ENCODE measurements at regions not wholly inside any gene's neighbourhood (a gene's known extent, or its start where the extent isn't known, plus 50 kb on each side); places are given as distances from the start of the nearest gene placed in this dataset.

DNA sequence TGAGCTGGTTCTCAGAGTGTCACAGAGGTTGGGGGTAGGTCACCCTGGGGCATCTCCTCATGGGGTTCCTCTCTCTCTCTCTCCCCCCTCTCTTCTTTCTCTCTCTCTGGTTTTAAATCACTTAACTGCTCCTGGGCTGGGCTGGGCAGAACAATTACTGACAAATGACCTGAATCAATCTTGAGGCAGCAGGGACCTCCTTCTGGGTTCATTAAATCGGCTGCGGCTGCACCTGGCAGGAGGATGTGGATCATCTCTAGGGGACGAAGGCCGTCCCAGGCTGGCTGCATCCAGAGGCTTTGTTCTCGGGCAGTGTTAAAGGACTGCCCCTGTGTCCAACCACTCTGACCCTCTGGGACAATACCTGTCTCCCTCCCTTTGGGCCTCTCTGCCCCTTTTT lies 143.1 kb downstream of the TLE3 start:
- CTCF ChIA-PET = no interaction called here
- Mint-ChIP-seq H3K9me3 (no peaks in the 10 kb centered on the region), H3K36me3 (no peaks in the 10 kb centered on the region), H3K27me3 (peaks cover 22% of the 10 kb centered on the region), H3K4me1 (no peaks in the 10 kb centered on the region), H3K27ac (no peak overlapping the region), H3K4me3 (no peak overlapping the region)
- no peak for DNase-seq

DNA sequence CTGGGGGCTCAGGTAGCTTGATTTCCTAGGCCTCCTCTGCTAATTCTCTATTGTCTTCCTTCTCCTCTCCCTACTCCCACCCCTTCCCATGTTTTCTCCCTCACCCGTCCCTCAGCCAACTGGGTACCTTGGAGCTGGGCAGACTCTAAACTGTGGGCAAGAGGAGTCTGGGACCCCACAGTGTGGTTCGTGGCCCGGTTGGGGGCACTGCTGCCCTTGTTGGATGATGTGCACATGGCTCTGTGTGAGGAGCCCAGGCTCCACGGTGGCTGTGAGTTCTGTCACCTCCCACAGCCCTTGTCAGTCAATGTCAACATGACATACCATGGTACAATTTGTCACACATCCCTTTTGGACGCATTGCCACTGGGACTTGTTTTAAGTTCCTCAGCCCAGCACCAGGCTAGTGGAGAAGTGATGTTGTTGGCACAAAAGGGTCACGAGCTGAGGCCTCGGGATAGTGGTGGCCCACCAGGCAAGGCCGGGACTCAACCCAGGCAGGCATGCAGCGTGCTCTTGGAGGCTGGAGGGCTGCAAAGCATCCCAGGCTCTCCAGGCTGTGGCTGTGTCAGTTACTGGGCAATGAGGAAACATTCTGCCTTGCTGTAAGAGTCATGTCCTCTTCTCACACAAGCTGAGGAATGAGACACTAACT lies 142.3 kb downstream of the TLE3 start:
- H3K27me3 Mint-ChIP-seq = peaks cover 22% of the 10 kb centered on the region
- H3K4me1 Mint-ChIP-seq = no peaks in the 10 kb centered on the region
- H3K27ac Mint-ChIP-seq = no peak overlapping the region
- DNase-seq = no peak
- no peaks in the 10 kb centered on the region for H3K36me3 Mint-ChIP-seq
- no peaks in the 10 kb centered on the region for H3K9me3 Mint-ChIP-seq
- H3K4me3 Mint-ChIP-seq = no peak overlapping the region
- CTCF ChIA-PET = no interaction called here

DNA sequence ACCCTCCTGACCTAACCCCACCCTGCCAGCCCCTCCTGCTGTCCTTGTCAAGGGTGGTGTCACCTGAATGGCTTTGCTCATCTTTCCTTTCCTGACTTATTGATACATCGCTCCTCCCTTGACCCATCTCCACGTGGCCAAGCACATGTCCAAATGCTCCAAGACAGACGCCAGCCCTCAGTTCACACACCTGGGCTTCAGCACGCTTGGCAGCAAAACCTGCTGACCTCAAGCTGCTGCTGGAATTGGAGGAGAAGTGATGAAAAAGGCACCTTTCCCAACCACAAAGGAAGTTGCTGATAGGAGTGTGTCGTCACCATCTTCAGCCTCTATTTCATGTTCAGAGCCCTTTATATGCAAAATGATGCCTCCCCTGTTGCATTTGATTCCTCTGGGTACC lies 141.3 kb downstream of the TLE3 start:
- Mint-ChIP-seq H3K9me3 (no peaks in the 10 kb centered on the region), H3K4me1 (no peaks in the 10 kb centered on the region), H3K36me3 (no peaks in the 10 kb centered on the region), H3K4me3 (no peak overlapping the region), H3K27ac (no peak overlapping the region), H3K27me3 (peaks cover 22% of the 10 kb centered on the region)
- CTCF ChIA-PET = no interaction called here
- DNase-seq = no peak

DNA sequence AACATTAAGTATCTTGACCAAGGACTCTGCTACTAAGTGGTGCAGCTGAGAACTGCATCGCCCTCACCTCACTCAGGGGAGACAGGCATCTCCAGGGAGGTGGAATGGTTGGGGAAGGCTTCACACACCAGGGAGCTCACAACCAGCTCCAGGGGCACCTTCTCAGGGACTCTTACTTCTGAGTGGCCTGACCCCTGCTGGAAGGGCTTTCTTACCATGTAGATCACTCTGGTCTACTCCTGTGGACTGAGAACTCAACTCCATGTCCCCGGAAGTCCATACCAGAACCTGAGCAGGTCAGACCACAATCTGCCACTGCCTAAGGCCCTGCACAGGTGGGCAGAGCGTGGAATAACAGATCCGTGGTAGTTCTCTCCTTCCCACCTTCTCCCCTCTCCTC lies 140.5 kb downstream of the TLE3 start:
- H3K4me1 Mint-ChIP-seq = no peaks in the 10 kb centered on the region
- DNase-seq = no peak

DNA sequence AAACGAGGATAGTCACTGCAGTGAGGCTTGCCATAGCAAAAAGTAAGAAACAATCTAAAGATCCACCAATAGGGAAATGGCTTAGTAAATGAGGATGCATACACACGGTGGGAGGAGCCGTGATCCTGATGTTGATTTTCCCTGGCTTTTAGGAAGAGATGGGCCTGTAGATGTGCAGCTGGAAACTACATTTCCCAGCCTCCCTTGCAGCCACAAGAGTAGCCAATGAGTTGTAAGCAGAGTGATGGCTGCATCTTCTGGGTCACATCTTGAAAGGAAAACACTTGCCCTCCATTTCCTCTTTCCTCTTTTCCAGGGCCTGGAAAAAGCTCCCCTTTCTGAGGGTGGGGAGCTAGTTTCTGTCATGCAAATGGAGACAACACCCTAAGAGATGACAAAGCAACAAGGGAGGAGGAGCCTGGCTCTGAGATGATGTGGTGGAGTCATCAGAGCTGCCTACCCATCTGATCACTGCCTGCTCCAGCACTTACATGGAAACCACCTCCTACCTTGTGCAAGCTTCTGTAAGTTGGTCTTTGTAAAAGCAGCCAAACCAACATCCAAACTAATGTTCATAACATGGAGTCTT lies 139.1 kb downstream of the TLE3 start:
- Mint-ChIP-seq H3K9me3 (no peaks in the 10 kb centered on the region), H3K36me3 (no peaks in the 10 kb centered on the region)
- CTCF ChIA-PET = interaction anchor here (0.6 to 0.7 kb wide), 2 partner anchors 14 to 251 kb away, joined by 3 read pairs; no protein-coding TSS in a partner anchor

More for the DNA sequence above, 140.5 kb downstream of the TLE3 start:
- no peak overlapping the region for H3K27ac Mint-ChIP-seq
- H3K36me3 Mint-ChIP-seq = no peaks in the 10 kb centered on the region
- CTCF ChIA-PET = no interaction called here
- H3K27me3 Mint-ChIP-seq = peaks cover 24% of the 10 kb centered on the region
- no peak overlapping the region for H3K4me3 Mint-ChIP-seq
- H3K9me3 Mint-ChIP-seq = no peaks in the 10 kb centered on the region

DNA sequence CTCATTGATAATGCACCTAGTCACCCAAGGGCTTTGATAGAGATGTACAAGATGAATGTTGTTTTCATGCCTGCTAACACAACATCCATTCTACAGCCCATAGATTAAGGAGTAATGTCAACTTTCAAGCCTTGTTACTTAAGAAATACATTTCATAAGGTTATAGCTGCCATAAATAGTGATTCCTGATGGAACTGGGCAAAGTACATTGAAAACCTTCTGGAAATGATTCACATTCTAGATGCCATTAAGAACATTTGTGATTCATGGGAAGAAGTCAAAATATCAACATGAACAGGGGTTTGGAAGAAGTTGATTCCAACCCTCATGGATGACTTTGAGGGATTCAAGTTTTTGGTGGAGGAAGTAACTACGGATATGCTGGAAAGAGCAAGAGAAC lies 135.2 kb downstream of the TLE3 start:
- no peaks in the 10 kb centered on the region for H3K9me3 Mint-ChIP-seq
- no peak overlapping the region for H3K27ac Mint-ChIP-seq

More for the DNA sequence above, 139.1 kb downstream of the TLE3 start:
- no peak for DNase-seq
- H3K4me1 Mint-ChIP-seq = no peaks in the 10 kb centered on the region
- H3K27ac Mint-ChIP-seq = no peak overlapping the region
- H3K4me3 Mint-ChIP-seq = no peak overlapping the region
- H3K27me3 Mint-ChIP-seq = peaks cover 32% of the 10 kb centered on the region

DNA sequence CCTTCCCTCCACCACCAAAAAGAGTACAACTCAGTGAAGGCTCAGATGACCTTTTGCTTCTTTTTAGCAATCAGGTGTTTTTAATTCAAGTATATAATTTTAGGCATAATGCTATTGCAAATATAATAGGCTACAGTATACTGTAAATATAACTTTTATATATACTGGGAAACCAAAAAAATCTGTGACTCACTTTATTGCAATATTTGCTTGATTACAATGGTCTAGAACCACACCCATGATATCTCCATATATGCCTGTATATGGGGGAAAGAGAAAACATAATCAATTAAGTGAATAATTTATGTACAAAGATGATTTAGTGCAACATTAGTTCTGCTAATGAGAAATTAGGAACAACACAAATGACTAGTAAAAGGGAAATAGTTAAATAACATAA lies 134.3 kb downstream of the TLE3 start:
- Mint-ChIP-seq H3K36me3 (no peaks in the 10 kb centered on the region), H3K4me3 (no peak overlapping the region), H3K27me3 (peaks cover 31% of the 10 kb centered on the region), H3K9me3 (no peaks in the 10 kb centered on the region), H3K4me1 (no peaks in the 10 kb centered on the region), H3K27ac (no peak overlapping the region)
- no peak for DNase-seq
- CTCF ChIA-PET = no interaction called here

More for the DNA sequence above, 135.2 kb downstream of the TLE3 start:
- Mint-ChIP-seq H3K36me3 (no peaks in the 10 kb centered on the region), H3K27me3 (peaks cover 22% of the 10 kb centered on the region), H3K4me1 (no peaks in the 10 kb centered on the region), H3K4me3 (no peak overlapping the region)
- no peak for DNase-seq
- CTCF ChIA-PET = no interaction called here

DNA sequence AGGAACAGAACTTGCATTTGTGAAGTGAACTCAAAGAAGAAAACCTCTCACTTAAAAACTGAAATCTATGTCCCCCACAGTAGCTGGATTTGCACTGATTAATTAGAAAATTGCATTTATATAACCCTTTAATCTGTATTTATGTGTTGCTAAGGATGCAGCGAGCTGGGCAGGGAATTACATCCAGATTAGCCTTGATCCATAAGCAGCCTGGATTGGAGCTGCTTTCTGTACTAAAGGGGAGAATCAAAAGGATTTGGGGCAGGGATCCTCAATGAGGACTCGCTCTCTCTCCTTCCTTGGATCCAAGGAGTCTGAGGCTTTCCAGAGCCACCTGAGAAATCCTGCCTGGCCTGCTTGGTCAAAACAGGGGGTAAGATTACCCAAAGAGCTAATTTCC lies 125.9 kb downstream of the TLE3 start:
- H3K27ac Mint-ChIP-seq = no peak overlapping the region
- CTCF ChIA-PET = no interaction called here
- H3K36me3 Mint-ChIP-seq = no peaks in the 10 kb centered on the region
- no peak for DNase-seq
- H3K4me3 Mint-ChIP-seq = no peak overlapping the region
- no peaks in the 10 kb centered on the region for H3K9me3 Mint-ChIP-seq
- H3K4me1 Mint-ChIP-seq = no peaks in the 10 kb centered on the region
- H3K27me3 Mint-ChIP-seq = peaks cover 55% of the 10 kb centered on the region

DNA sequence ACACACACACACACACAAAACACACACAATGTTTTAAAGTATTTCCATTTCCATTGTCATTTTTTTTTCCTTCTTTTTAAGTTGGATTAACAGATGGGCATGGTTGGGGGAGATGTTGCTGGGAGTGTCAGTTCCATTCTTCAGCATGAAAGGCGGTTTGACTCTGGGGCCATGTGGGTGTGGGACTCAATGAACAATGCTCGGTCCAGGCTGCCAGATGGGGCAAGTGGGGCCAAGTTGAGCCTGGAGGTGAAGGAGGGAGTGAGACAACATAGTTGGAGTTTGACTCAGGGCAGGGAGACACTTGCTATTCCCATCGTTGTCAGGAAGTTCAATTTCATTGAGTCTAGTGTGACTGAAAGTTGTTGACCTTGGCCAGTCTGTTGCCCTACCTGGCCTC lies 125.3 kb downstream of the TLE3 start:
- Mint-ChIP-seq H3K9me3 (no peaks in the 10 kb centered on the region), H3K36me3 (no peaks in the 10 kb centered on the region), H3K27me3 (peaks cover 55% of the 10 kb centered on the region), H3K4me1 (no peaks in the 10 kb centered on the region), H3K4me3 (no peak overlapping the region), H3K27ac (no peak overlapping the region)
- DNase-seq = no peak
- CTCF ChIA-PET = no interaction called here

DNA sequence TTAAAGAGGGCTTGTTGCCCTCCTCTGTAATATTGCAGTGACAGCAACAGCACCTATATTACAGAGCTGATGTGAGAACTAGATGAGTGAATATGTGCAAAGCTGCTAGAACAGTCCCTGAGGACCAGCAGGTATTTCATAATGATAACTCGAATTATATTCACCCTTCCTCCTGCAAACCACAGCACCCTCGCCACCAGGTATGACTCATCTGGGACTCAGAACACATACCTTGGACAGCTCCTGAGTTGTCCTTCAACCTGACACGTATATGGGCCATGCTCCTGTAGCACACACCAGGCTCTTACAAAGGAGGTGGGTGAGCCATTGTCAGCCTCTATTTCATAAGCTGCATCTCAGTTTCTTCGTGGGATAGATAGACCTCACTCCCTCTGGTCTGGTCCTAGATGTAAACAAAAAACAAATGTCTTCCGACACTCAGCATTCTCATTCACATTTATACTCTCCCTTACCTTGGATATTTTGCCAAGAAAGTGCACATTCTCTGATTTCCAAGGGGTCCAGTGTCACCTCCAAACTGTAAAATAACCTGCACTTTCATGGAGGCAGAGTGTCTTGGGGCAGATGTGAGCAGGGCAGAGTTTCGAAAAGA lies 124.5 kb downstream of the TLE3 start:
- no peaks in the 10 kb centered on the region for H3K4me1 Mint-ChIP-seq
- H3K36me3 Mint-ChIP-seq = no peaks in the 10 kb centered on the region
- peak; percentile 64 for DNase-seq
- H3K4me3 Mint-ChIP-seq = no peak overlapping the region
- no peaks in the 10 kb centered on the region for H3K9me3 Mint-ChIP-seq
- peaks cover 49% of the 10 kb centered on the region for H3K27me3 Mint-ChIP-seq
- H3K27ac Mint-ChIP-seq = no peak overlapping the region
- CTCF ChIA-PET = no interaction called here

DNA sequence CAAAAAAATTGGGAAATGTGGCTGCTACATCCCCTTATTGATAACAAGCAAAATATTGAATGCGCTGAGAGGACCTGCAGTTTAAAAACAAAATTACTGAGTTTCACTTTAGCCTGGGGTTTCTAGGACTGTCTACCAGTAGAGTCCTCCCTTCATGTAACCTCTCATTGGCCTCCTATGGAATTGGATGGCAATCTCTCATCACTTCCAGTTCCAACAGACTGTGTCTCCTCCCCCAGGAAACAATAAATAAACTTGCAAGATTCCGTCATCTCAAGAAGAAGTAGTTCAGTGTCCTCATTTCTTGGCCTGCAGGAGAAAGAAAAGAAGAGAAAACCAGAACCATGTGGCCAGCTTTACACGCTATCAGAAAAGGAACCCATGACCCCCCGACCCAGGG lies 123.8 kb downstream of the TLE3 start:
- H3K4me1 Mint-ChIP-seq = no peaks in the 10 kb centered on the region
- no peak overlapping the region for H3K27ac Mint-ChIP-seq
- H3K4me3 Mint-ChIP-seq = no peak overlapping the region
- peaks cover 51% of the 10 kb centered on the region for H3K27me3 Mint-ChIP-seq
- no peaks in the 10 kb centered on the region for H3K9me3 Mint-ChIP-seq
- CTCF ChIA-PET = no interaction called here
- no peaks in the 10 kb centered on the region for H3K36me3 Mint-ChIP-seq
- DNase-seq = no peak

DNA sequence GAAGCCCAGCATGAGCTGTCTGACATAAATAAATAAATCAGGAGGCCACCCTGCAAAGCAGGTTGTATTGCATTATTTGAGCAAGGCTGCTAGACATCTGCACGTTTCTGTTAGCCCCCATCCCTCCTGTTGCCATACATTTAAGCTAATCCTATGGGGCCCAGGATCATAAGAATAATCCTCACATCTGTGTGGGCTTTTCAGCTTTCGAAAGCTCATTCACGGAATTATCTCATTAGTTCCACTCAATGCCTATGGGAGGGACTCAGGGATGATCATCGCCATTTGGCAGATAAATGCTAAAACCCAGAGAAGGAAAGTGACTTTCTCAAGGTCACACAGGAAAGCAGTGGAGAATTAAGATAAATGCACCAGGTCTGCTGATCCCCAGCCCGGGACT lies 123.4 kb downstream of the TLE3 start:
- Mint-ChIP-seq H3K4me1 (no peaks in the 10 kb centered on the region), H3K4me3 (no peak overlapping the region), H3K36me3 (no peaks in the 10 kb centered on the region), H3K27ac (no peak overlapping the region), H3K9me3 (no peaks in the 10 kb centered on the region), H3K27me3 (peaks cover 52% of the 10 kb centered on the region)
- CTCF ChIA-PET = no interaction called here
- no peak for DNase-seq

DNA sequence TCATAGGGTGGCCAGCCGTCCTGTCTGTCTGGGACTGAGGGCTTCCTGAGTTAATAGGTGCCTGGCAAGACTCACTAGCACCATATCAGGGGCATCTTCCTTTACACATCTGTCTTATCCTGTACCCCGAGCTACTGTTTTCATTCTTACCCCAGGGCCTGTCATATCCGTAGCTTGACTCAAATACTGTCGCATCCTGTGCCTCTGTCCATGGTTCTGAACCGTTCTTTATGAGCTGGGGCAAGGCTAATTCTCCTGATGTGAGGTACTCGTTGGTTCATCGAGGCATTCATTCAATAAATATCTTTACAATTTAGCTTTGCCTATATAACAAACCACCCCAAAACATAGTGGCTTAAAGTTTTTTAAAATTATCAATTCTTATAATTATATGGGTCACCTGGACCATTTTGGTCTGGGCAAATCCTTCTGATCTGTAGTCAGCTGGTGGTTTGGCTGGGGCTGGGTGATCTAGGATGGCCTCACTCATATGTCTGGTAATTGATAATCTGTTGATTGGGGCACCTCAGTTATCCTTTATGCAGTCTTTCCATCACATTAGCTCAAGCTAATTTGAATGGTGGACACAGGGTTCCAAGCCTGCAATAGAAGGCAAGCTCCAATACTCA lies 121.2 kb downstream of the TLE3 start:
- DNase-seq = peak; percentile 76
- CTCF ChIA-PET = interaction anchor here (0.8 to 1.8 kb wide), 5 partner anchors 8 to 227 kb away, joined by 3 to 5 read pairs (median 3); no protein-coding TSS in a partner anchor
- H3K27me3 Mint-ChIP-seq = peaks cover 45% of the 10 kb centered on the region
- no peaks in the 10 kb centered on the region for H3K4me1 Mint-ChIP-seq
- H3K27ac Mint-ChIP-seq = no peak overlapping the region
- no peak overlapping the region for H3K4me3 Mint-ChIP-seq
- no peaks in the 10 kb centered on the region for H3K36me3 Mint-ChIP-seq
- no peaks in the 10 kb centered on the region for H3K9me3 Mint-ChIP-seq

DNA sequence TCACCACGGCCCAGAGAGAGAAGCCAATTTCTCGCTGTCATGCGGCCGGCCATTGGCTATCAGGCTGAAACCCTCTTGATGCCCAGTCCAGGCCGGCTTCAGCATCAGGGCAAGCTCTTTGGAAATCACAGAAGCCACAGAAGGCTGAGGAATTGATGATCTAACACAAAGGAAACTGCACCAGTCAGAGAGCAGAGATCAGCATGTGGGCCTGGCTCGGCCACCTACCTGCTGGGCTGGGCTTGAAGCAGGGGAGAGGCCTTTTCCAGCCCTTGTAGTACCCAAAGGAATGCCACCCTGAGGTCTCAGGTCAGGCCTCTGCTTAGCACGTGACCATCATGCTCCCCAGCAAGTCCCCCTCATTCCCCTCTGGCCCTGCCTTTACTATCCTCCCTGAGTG lies 119.1 kb downstream of the TLE3 start:
- Mint-ChIP-seq H3K36me3 (no peaks in the 10 kb centered on the region), H3K9me3 (no peaks in the 10 kb centered on the region), H3K4me3 (no peak overlapping the region), H3K27ac (no peak overlapping the region), H3K27me3 (peaks cover 54% of the 10 kb centered on the region), H3K4me1 (no peaks in the 10 kb centered on the region)
- DNase-seq = no peak
- CTCF ChIA-PET = no interaction called here

DNA sequence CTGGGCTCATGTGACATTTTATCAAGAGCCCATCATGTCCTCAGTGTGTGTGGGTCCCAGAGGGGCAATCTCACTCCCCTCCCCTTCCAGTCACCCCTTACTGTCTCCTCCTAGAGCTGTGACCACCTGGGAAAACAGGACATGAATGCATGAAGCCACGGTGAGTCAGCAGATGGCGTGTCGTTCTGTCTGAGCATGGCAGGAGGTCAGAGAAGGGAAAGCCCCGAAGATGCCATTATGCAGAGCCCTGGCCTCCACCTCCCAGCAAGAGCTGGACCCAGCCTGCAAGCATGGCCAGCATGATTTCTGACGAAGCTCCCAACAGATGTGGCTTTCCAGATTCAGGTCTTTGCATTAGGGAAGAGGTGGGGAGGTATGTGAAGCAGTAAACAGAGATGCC lies 118.5 kb downstream of the TLE3 start:
- H3K27me3 Mint-ChIP-seq = peaks cover 58% of the 10 kb centered on the region

More for the DNA sequence above, 118.5 kb downstream of the TLE3 start:
- no peak for DNase-seq
- Mint-ChIP-seq H3K36me3 (no peaks in the 10 kb centered on the region), H3K9me3 (no peaks in the 10 kb centered on the region), H3K4me3 (no peak overlapping the region), H3K4me1 (no peaks in the 10 kb centered on the region), H3K27ac (no peak overlapping the region)
- CTCF ChIA-PET = no interaction called here
